HCT116 (cell line): ENCODE measurements at regions not wholly inside any gene's neighbourhood (a gene's known extent, or its start where the extent isn't known, plus 50 kb on each side); places are given as distances from the start of the nearest gene placed in this dataset.

Source experiments
- ATAC-seq: fragments of 200-7000 bp; cut with Tn5 transposase; 2 replicates; pipeline ENCODE4 v1.9.1; 2020; ENCODE audit warnings: mild to moderate bottlenecking, moderate library complexity
- BruUV-seq: library from RNA; stranded (reverse); fragments of 400-500 nt; replicated peaks from 2 replicates; lab custom pipeline; 2021; lab: Mats Ljungman, UMichigan
- CTCF ChIA-PET: fragments of 300-600 bp; sonication (Branson Sonifier 250); formaldehyde crosslinking; loops from one replicate; lab custom pipeline; 2021; ENCODE audit warnings: antibody characterized with exemption; lab: Charles Lee
- POLR2A ChIA-PET: fragments of 300-600, 350-600 bp; sonication (Branson Sonifier 250); formaldehyde crosslinking; loops from one replicate; lab custom pipeline; 2021; ENCODE audit warnings: antibody characterized with exemption; lab: Charles Lee
- RAD21 ChIA-PET, 2 experiments: fragments of 300-600 bp; sonication (Branson Sonifier 250); formaldehyde crosslinking; loops; one replicate each; lab custom pipeline; 2023; ENCODE audit warnings: low total read pairs in 2 of 2; ENCODE audit not compliant: uncharacterized antibody in 2 of 2, unreplicated experiment in 2 of 2, low non-redundant PET in 1 of 2; lab: Charles Lee
- DNase-seq: peaks from one replicate; pipeline ENCODE4 v3.0.0-alpha.2; 2010; ENCODE audit warnings: low read depth, low spot score
- H2AFZ ChIP-seq: fragments of 200-600 bp; shearing (Covaris generic), sonication (generic); 2 replicates; pipeline ENCODE4 v1.6.1; 2017; ENCODE audit warnings: low read depth, mixed run types, mixed read lengths, antibody characterized with exemption, low read length; ENCODE audit not compliant: poor library complexity, severe bottlenecking
- H3K27ac ChIP-seq: 2 replicates; pipeline ENCODE4 v1.5.1; 2012; ENCODE audit warnings: low read depth, low read length
- H3K27me3 ChIP-seq: fragments of 200-600 bp; sonication (generic); 2 replicates; pipeline ENCODE4 v1.6.1; 2016; ENCODE audit warnings: mixed run types, low read length, mixed read lengths; ENCODE audit not compliant: insufficient read depth
- H3K36me3 ChIP-seq, 2 experiments: fragments of 200-500 bp in 1 of 2; fragments of 200-600 bp in 1 of 2; sonication (Bioruptor generic) in 1 of 2; sonication (generic) in 1 of 2; 2 replicates each; pipeline versions ENCODE4 v1.5.1 to v1.6.1; 2014 to 2016; ENCODE audit warnings: low read length in 2 of 2, inconsistent platforms in 1 of 2, mixed read lengths in 1 of 2, mixed run types in 1 of 2; ENCODE audit not compliant: insufficient read depth in 2 of 2, control insufficient read depth in 1 of 2
- H3K4me1 ChIP-seq, 2 experiments: fragments of 200-600 bp in 1 of 2; sonication (generic) in 1 of 2; 2 replicates each; pipeline versions ENCODE4 v1.5.1 to v1.6.1; 2012 to 2017; ENCODE audit warnings: low read length in 2 of 2, inconsistent platforms in 1 of 2, mild to moderate bottlenecking in 1 of 2, mixed read lengths in 1 of 2, mixed run types in 1 of 2, moderate library complexity in 1 of 2; ENCODE audit not compliant: insufficient read depth in 2 of 2, control insufficient read depth in 1 of 2
- H3K4me2 ChIP-seq: fragments of 200-600 bp; sonication (generic); 2 replicates; pipeline ENCODE4 v1.6.1; 2017; ENCODE audit warnings: mixed run types, low read length, mixed read lengths
- H3K4me3 ChIP-seq, 2 experiments: fragments of 200-600 bp in 1 of 2; sonication (generic) in 1 of 2; replicated peaks in 1 of 2; 2 replicates each; pipeline ENCODE4 v1.5.1; 2011 to 2016; ENCODE audit warnings: low read length in 2 of 2, control low read depth in 1 of 2, low read depth in 1 of 2, mild to moderate bottlenecking in 1 of 2, mixed read lengths in 1 of 2, mixed run types in 1 of 2
- H3K79me2 ChIP-seq: fragments of 200-600 bp; sonication (generic); 2 replicates; pipeline ENCODE4 v1.6.1; 2017; ENCODE audit warnings: mild to moderate bottlenecking, mixed run types, low read length, moderate library complexity, mixed read lengths; ENCODE audit not compliant: insufficient read depth
- H3K9ac ChIP-seq: fragments of 200-600 bp; sonication (generic); 2 replicates; pipeline ENCODE4 v1.6.1; 2016; ENCODE audit warnings: low read length, mixed read lengths
- H3K9me2 ChIP-seq: fragments of 200-600 bp; sonication (generic), shearing (Covaris generic); 2 replicates; pipeline ENCODE4 v1.6.1; 2017; ENCODE audit warnings: mixed run types, mild to moderate bottlenecking, moderate library complexity; ENCODE audit not compliant: insufficient read depth
- H3K9me3 ChIP-seq, 2 experiments: fragments of 200-500 bp in 1 of 2; fragments of 200-600 bp in 1 of 2; sonication (Bioruptor generic) in 1 of 2; sonication (generic) in 1 of 2; 2 replicates each; pipeline ENCODE4 v1.6.1; 2014 to 2017; ENCODE audit warnings: low read length in 2 of 2, mixed read lengths in 2 of 2, inconsistent platforms in 1 of 2, low read depth in 1 of 2, mild to moderate bottlenecking in 1 of 2, mixed run types in 1 of 2, moderate library complexity in 1 of 2; ENCODE audit not compliant: control insufficient read depth in 1 of 2, insufficient read depth in 1 of 2
- H4K20me1 ChIP-seq: fragments of 200-600 bp; sonication (generic), shearing (Covaris generic); 2 replicates; pipeline ENCODE4 v1.6.1; 2017; ENCODE audit warnings: mixed run types, mild to moderate bottlenecking, moderate library complexity; ENCODE audit not compliant: insufficient read depth
- ATF3 ChIP-seq: IDR thresholded peaks from 2 replicates; pipeline ENCODE4 v1.6.1; 2012
- CTCF ChIP-seq, 3 experiments: fragments of 200-600 bp in 1 of 3; sonication (generic) in 1 of 3; IDR thresholded peaks in 2 of 3; conservative IDR thresholded peaks in 1 of 3; 2 replicates each; pipeline ENCODE4 v1.5.1; 2012 to 2017; ENCODE audit warnings: low read depth in 2 of 3, low read length in 2 of 3, antibody characterized with exemption in 1 of 3, borderline replicate concordance in 1 of 3, control low read depth in 1 of 3, mild to moderate bottlenecking in 1 of 3, mixed read lengths in 1 of 3, mixed run types in 1 of 3, moderate library complexity in 1 of 3; ENCODE audit not compliant: insufficient read depth in 1 of 3
- ELF1 ChIP-seq: IDR thresholded peaks from 2 replicates; pipeline ENCODE4 v1.6.1; 2012; ENCODE audit warnings: low read depth, borderline replicate concordance
- EZH2phosphoT487 ChIP-seq: fragments of 200-600 bp; IDR thresholded peaks from 2 replicates; pipeline ENCODE4 v1.6.1; 2018; ENCODE audit warnings: antibody characterized with exemption, borderline replicate concordance
- FOSL1 ChIP-seq: IDR thresholded peaks from 2 replicates; pipeline ENCODE4 v1.6.1; 2012; ENCODE audit warnings: low read depth
- JUND ChIP-seq: IDR thresholded peaks from 2 replicates; pipeline ENCODE4 v1.6.1; 2012
- MAX ChIP-seq: IDR thresholded peaks from 2 replicates; pipeline ENCODE4 v1.6.1; 2012
- POLR2AphosphoS5 ChIP-seq: IDR thresholded peaks from 2 replicates; pipeline ENCODE4 v1.6.1; 2011; ENCODE audit warnings: mild to moderate bottlenecking, low read depth, low read length, moderate library complexity
- REST ChIP-seq: IDR thresholded peaks from 2 replicates; pipeline ENCODE4 v1.6.1; 2012; ENCODE audit warnings: low read depth
- SIN3A ChIP-seq: IDR thresholded peaks from 2 replicates; pipeline ENCODE4 v1.6.1; 2012; ENCODE audit warnings: low read depth
- SRF ChIP-seq: IDR thresholded peaks from 2 replicates; pipeline ENCODE4 v1.6.1; 2012; ENCODE audit warnings: low read depth
- TCF7L2 ChIP-seq: IDR thresholded peaks from 2 replicates; pipeline ENCODE4 v1.7.0; 2011; ENCODE audit warnings: borderline replicate concordance, inconsistent platforms; ENCODE audit not compliant: insufficient read depth, insufficient read length; ENCODE audit errors: extremely low read depth
- ZBTB33 ChIP-seq: IDR thresholded peaks from 2 replicates; pipeline ENCODE4 v1.6.1; 2011; ENCODE audit warnings: mild to moderate bottlenecking, low read length, moderate library complexity; ENCODE audit not compliant: insufficient replicate concordance; ENCODE audit errors: extremely low read depth
- ZFX ChIP-seq: fragments of 450-650 bp; IDR thresholded peaks from 2 replicates; pipeline ENCODE4 v1.6.1; 2017
- intact Hi-C: fragments of 100-400 bp; cut with micrococcal nuclease; formaldehyde crosslinking; loops from 2 replicates; pipeline ENCODE4 v1.10.0; 2022

GRCh38 chr2:153818242-153818641, 53.5 kb upstream of the GALNT13 start:
- ChIA-PET CTCF (no interaction called here), POLR2A (no interaction called here), RAD21 (no interaction called here)

More at GRCh38 chr2:153818242-153818641, 53.5 kb upstream of the GALNT13 start:
- Histone ChIP-seq H2AFZ (no peak overlapping the region), H3K4me2 (no peak overlapping the region), H3K27ac (no peak overlapping the region), H3K79me2 (no peaks in the 10 kb centered on the region), H4K20me1 (no peaks in the 10 kb centered on the region), H3K9me3 (no peaks in the 10 kb centered on the region), H3K9me2 (no peaks in the 10 kb centered on the region), H3K4me3 (no peak overlapping the region), H3K9ac (no peak overlapping the region), H3K4me1 (no peaks in the 10 kb centered on the region), H3K27me3 (no peaks in the 10 kb centered on the region), H3K36me3 (no peaks in the 10 kb centered on the region)
- BruUV-seq, result no TSS peak
- DNase-seq (no peak), ATAC-seq (no peak)
- TF ChIP-seq ZFX (no peak), JUND (no peak), MAX (no peak), SRF (no peak), POLR2AphosphoS5 (no peak), ZBTB33 (no peak), TCF7L2 (no peak), SIN3A (no peak), ATF3 (no peak), ELF1 (no peak), EZH2phosphoT487 (no peak), FOSL1 (no peak), REST (no peak), CTCF (IDR thresholded peaks at IDR 0.05 in 2 of 3, conservative IDR thresholded peaks at IDR 0.05 in 1 of 3; ENCODE audit: borderline replicate concordance in 1 of 3, insufficient read depth in 1 of 3, low read depth in 2 of 3, low read length in 2 of 3) (no peak)
- intact Hi-C loops, result no loop called here
